ENCODE measurements at regions not wholly inside any gene's neighbourhood (a gene's known extent, or its start where the extent isn't known, plus 50 kb on each side); places are given as distances from the start of the nearest gene placed in this dataset.

GRCh38 chr5:81853030-81853357 lies 102.1 kb upstream of the SSBP2 start:
- Histone ChIP-seq H3K27me3 (ENCODE audit: control insufficient read depth in 1 of 2, insufficient read depth in 2 of 2, low read length in 2 of 2) (peaks cover 3 to 21% of the 10 kb centered on the region in 2 experiments; a peak in 4 of 5 replicates), H2AFZ (ENCODE audit: low read length) (no peak overlapping the region), H3K79me2 (ENCODE audit: insufficient read depth, low read length) (no peaks in the 10 kb centered on the region), H3K9ac (ENCODE audit: insufficient read depth, low read depth, low read length) (no peak overlapping the region), H3K4me3 (replicated peaks in 1 of 3; ENCODE audit: insufficient read depth in 1 of 3, low read depth in 2 of 3, low read length in 3 of 3) (no peak overlapping the region), H3K9me3 (ENCODE audit: low read length) (no peaks in the 10 kb centered on the region), H3K4me1 (ENCODE audit: insufficient read depth, low read length) (0 out of 2 replicates have a peak, but pooled peaks cover 8% of the 10 kb centered on the region), H3K36me3 (replicated peaks in 1 of 2; ENCODE audit: control insufficient read depth in 1 of 2, insufficient read depth in 2 of 2, low read length in 2 of 2) (no peaks in the 10 kb centered on the region), H3K27ac (ENCODE audit: extremely low read length, insufficient read depth, low read length) (no peak overlapping the region), H4K20me1 (ENCODE audit: insufficient read depth, low read length) (no peaks in the 10 kb centered on the region), H3K4me2 (ENCODE audit: low read depth, low read length) (no peak overlapping the region)
- in situ Hi-C loops (cut with HindIII; ENCODE audit: extremely low pct_ligation_motif_present, low pct_unique_long_range_greater_than_20kb) = no loop called here
- intact Hi-C loops (cut with micrococcal nuclease; ENCODE audit: unreplicated experiment) = loop anchor here (5.0 kb wide), 1 partner anchor 314 kb away; no protein-coding TSS in a partner anchor
- ChIA-PET CTCF (ENCODE audit: low intra/inter-chr PET ratio, low total read pairs) (no interaction called here), POLR2A (no interaction called here)
- no peak for ATAC-seq
- DNase-seq (ENCODE audit: low spot score) = no peak
- WGBS (ENCODE audit: low lambda C conversion rate) = 91% methylated on average over 6 of the region's 6 CpGs
- no TSS peak for BruUV-seq (replicated peaks)
- no peak for FAIRE-seq
- no peak for TF ChIP-seq E2F1 (CRISPR knock-in tag; IDR thresholded peaks at IDR 0.05)
- no peak for TF ChIP-seq KLF12 (CRISPR knock-in tag; IDR thresholded peaks at IDR 0.05; ENCODE audit: borderline replicate concordance)
- TF ChIP-seq, protein P1, sequence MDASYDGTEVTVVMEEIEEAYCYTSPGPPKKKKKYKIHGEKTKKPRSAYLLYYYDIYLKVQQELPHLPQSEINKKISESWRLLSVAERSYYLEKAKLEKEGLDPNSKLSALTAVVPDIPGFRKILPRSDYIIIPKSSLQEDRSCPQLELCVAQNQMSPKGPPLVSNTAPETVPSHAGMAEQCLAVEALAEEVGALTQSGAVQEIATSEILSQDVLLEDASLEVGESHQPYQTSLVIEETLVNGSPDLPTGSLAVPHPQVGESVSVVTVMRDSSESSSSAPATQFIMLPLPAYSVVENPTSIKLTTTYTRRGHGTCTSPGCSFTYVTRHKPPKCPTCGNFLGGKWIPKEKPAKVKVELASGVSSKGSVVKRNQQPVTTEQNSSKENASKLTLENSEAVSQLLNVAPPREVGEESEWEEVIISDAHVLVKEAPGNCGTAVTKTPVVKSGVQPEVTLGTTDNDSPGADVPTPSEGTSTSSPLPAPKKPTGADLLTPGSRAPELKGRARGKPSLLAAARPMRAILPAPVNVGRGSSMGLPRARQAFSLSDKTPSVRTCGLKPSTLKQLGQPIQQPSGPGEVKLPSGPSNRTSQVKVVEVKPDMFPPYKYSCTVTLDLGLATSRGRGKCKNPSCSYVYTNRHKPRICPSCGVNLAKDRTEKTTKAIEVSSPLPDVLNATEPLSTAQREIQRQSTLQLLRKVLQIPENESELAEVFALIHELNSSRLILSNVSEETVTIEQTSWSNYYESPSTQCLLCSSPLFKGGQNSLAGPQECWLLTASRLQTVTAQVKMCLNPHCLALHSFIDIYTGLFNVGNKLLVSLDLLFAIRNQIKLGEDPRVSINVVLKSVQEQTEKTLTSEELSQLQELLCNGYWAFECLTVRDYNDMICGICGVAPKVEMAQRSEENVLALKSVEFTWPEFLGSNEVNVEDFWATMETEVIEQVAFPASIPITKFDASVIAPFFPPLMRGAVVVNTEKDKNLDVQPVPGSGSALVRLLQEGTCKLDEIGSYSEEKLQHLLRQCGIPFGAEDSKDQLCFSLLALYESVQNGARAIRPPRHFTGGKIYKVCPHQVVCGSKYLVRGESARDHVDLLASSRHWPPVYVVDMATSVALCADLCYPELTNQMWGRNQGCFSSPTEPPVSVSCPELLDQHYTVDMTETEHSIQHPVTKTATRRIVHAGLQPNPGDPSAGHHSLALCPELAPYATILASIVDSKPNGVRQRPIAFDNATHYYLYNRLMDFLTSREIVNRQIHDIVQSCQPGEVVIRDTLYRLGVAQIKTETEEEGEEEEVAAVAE (CRISPR knock-in tag; IDR thresholded peaks at IDR 0.05; ENCODE audit: borderline replicate concordance) = no peak
- TF ChIP-seq ATF6 (CRISPR knock-in tag; conservative IDR thresholded peaks at IDR 0.05) = no peak
- no peak for TF ChIP-seq ZNF850 (CRISPR knock-in tag; conservative IDR thresholded peaks at IDR 0.05)
- no peak for TF ChIP-seq HNF4G (IDR thresholded peaks at IDR 0.05; ENCODE audit: borderline replicate concordance, low read depth, low read length)
- TF ChIP-seq HNF4G (CRISPR knock-in tag; IDR thresholded peaks at IDR 0.05; ENCODE audit: borderline replicate concordance, low read depth) = no peak
- no peak for TF ChIP-seq ATF7 (IDR thresholded peaks at IDR 0.05)
- TF ChIP-seq ATF7 (CRISPR knock-in tag; IDR thresholded peaks at IDR 0.05) = no peak
- TF ChIP-seq GZF1 (CRISPR knock-in tag; IDR thresholded peaks at IDR 0.05) = no peak
- no peak for TF ChIP-seq ZFYVE20 (CRISPR knock-in tag; IDR thresholded peaks at IDR 0.05; ENCODE audit: borderline replicate concordance, low read depth)
- no peak for TF ChIP-seq THAP11 (CRISPR knock-in tag; IDR thresholded peaks at IDR 0.05)
- no peak for TF ChIP-seq ZNF292 (CRISPR knock-in tag; IDR thresholded peaks at IDR 0.05; ENCODE audit: borderline replicate concordance, low read depth)
- TF ChIP-seq ZNF280B (CRISPR knock-in tag; IDR thresholded peaks at IDR 0.05; ENCODE audit: borderline replicate concordance) = no peak
- no peak for TF ChIP-seq ZNF431 (CRISPR knock-in tag; IDR thresholded peaks at IDR 0.05; ENCODE audit: borderline replicate concordance, low read depth)
- no peak for TF ChIP-seq ZNF335 (CRISPR knock-in tag; IDR thresholded peaks at IDR 0.05)
- no peak for TF ChIP-seq HNRNPUL1 (IDR thresholded peaks at IDR 0.05; ENCODE audit: low read depth, low read length)
- no peak for TF ChIP-seq ZNF331 (CRISPR knock-in tag; IDR thresholded peaks at IDR 0.05)

Measured in HepG2 (cell line).